ENCODE measurements at regions not wholly inside any gene's neighbourhood (a gene's known extent, or its start where the extent isn't known, plus 50 kb on each side); places are given as distances from the start of the nearest gene placed in this dataset.

- TF ChIP-seq, protein P1, sequence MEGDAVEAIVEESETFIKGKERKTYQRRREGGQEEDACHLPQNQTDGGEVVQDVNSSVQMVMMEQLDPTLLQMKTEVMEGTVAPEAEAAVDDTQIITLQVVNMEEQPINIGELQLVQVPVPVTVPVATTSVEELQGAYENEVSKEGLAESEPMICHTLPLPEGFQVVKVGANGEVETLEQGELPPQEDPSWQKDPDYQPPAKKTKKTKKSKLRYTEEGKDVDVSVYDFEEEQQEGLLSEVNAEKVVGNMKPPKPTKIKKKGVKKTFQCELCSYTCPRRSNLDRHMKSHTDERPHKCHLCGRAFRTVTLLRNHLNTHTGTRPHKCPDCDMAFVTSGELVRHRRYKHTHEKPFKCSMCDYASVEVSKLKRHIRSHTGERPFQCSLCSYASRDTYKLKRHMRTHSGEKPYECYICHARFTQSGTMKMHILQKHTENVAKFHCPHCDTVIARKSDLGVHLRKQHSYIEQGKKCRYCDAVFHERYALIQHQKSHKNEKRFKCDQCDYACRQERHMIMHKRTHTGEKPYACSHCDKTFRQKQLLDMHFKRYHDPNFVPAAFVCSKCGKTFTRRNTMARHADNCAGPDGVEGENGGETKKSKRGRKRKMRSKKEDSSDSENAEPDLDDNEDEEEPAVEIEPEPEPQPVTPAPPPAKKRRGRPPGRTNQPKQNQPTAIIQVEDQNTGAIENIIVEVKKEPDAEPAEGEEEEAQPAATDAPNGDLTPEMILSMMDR (IDR thresholded peaks at IDR 0.05): no peak
- TF ChIP-seq, protein P2, sequence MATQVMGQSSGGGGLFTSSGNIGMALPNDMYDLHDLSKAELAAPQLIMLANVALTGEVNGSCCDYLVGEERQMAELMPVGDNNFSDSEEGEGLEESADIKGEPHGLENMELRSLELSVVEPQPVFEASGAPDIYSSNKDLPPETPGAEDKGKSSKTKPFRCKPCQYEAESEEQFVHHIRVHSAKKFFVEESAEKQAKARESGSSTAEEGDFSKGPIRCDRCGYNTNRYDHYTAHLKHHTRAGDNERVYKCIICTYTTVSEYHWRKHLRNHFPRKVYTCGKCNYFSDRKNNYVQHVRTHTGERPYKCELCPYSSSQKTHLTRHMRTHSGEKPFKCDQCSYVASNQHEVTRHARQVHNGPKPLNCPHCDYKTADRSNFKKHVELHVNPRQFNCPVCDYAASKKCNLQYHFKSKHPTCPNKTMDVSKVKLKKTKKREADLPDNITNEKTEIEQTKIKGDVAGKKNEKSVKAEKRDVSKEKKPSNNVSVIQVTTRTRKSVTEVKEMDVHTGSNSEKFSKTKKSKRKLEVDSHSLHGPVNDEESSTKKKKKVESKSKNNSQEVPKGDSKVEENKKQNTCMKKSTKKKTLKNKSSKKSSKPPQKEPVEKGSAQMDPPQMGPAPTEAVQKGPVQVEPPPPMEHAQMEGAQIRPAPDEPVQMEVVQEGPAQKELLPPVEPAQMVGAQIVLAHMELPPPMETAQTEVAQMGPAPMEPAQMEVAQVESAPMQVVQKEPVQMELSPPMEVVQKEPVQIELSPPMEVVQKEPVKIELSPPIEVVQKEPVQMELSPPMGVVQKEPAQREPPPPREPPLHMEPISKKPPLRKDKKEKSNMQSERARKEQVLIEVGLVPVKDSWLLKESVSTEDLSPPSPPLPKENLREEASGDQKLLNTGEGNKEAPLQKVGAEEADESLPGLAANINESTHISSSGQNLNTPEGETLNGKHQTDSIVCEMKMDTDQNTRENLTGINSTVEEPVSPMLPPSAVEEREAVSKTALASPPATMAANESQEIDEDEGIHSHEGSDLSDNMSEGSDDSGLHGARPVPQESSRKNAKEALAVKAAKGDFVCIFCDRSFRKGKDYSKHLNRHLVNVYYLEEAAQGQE (IDR thresholded peaks at IDR 0.05; ENCODE audit: insufficient read depth in 1 of 2, low read depth in 2 of 2, low read length in 1 of 2): no peak
Measured at GRCh38 chr16:54546521-54546920, 259.9 kb upstream of the IRX3 start.
